ENCODE measurements at regions not wholly inside any gene's neighbourhood (a gene's known extent, or its start where the extent isn't known, plus 50 kb on each side); places are given as distances from the start of the nearest gene placed in this dataset.
"Not testable (repeated sequence)": the region's sequence is repeated elsewhere in the genome, so short reads cannot be mapped to it uniquely, and the experiment has no call there.

GRCh38 chr9:94188246-94188645 is 70.9 kb upstream of the ZNF169 start:
- no peak for DNase-seq (ENCODE audit: low spot score)

GRCh38 chr9:94191706-94192105 is 67.4 kb upstream of the ZNF169 start:
- DNase-seq (ENCODE audit: low spot score): not testable (repeated sequence)

GRCh38 chr9:94198414-94198813 is 60.7 kb upstream of the ZNF169 start:
- DNase-seq (ENCODE audit: low spot score): no peak

GRCh38 chr9:94199776-94200175 is 59.3 kb upstream of the ZNF169 start:
- no peak for DNase-seq (ENCODE audit: low spot score)

- DNase-seq (ENCODE audit: low spot score): no peak
These were observed 54.9 kb upstream of the ZNF169 start for GRCh38 chr9:94204174-94204573.

- DNase-seq (ENCODE audit: low spot score): no peak
These were observed 51.3 kb upstream of the ZNF169 start for GRCh38 chr9:94207781-94208180.

Small RNAs in the stretch of these regions (small RNA-seq; reads per million reads assigned to genes)
- gene MIRLET7A1: 1.1 reads per million, percentile 39 among the genes with 10 or more reads in this experiment
- gene MIRLET7D: 37.6 reads per million, percentile 94 among the genes with 10 or more reads in this experiment
- 5.0 reads per million, percentile 83 among the genes with 10 or more reads in this experiment for gene MIRLET7F1

All from HT-29 (cell line).